Panc1 (cell line): ENCODE measurements at regions not wholly inside any gene's neighbourhood (a gene's known extent, or its start where the extent isn't known, plus 50 kb on each side); places are given as distances from the start of the nearest gene placed in this dataset.

Experiments
- POLR2AphosphoS5 ChIP-seq: IDR thresholded peaks from 2 replicates; pipeline ENCODE4 v1.6.1; 2012; ENCODE audit warnings: mild to moderate bottlenecking, low read depth, low read length, moderate library complexity
- SIN3A ChIP-seq: IDR thresholded peaks from 2 replicates; pipeline ENCODE4 v1.6.1; 2012; ENCODE audit warnings: low read depth, mild to moderate bottlenecking, low read length, moderate library complexity, borderline replicate concordance; ENCODE audit not compliant: insufficient read depth
- TF ChIP-seq, protein P1 (sequence below): fragments of 450-650 bp; IDR thresholded peaks from 2 replicates; pipeline ENCODE4 v1.5.1; 2017; ENCODE audit warnings: mild to moderate bottlenecking

GRCh38 chr13:58767566-58767965 lies 1136.0 kb downstream of the PCDH17 start:
- TF ChIP-seq, protein P1, sequence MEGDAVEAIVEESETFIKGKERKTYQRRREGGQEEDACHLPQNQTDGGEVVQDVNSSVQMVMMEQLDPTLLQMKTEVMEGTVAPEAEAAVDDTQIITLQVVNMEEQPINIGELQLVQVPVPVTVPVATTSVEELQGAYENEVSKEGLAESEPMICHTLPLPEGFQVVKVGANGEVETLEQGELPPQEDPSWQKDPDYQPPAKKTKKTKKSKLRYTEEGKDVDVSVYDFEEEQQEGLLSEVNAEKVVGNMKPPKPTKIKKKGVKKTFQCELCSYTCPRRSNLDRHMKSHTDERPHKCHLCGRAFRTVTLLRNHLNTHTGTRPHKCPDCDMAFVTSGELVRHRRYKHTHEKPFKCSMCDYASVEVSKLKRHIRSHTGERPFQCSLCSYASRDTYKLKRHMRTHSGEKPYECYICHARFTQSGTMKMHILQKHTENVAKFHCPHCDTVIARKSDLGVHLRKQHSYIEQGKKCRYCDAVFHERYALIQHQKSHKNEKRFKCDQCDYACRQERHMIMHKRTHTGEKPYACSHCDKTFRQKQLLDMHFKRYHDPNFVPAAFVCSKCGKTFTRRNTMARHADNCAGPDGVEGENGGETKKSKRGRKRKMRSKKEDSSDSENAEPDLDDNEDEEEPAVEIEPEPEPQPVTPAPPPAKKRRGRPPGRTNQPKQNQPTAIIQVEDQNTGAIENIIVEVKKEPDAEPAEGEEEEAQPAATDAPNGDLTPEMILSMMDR, result no peak
- TF ChIP-seq POLR2AphosphoS5, result no peak
- no peak for TF ChIP-seq SIN3A
